ENCODE measurements at regions not wholly inside any gene's neighbourhood (a gene's known extent, or its start where the extent isn't known, plus 50 kb on each side); places are given as distances from the start of the nearest gene placed in this dataset.

- no peak for DNase-seq (ENCODE audit: extremely low spot score)
- ChIA-PET CTCF (no interaction called here), POLR2A (no interaction called here)
- no peak for TF ChIP-seq CTCF (IDR thresholded peaks at IDR 0.05; ENCODE audit: control extremely low read depth, extremely low read depth, low read depth, missing control alignments)
Observed at GRCh38 chr3:162547321-162547720, 1050.7 kb downstream of the OTOL1 start.

GRCh38 chr3:162555761-162556160 is 1059.2 kb downstream of the OTOL1 start:
- no peak for TF ChIP-seq CTCF (IDR thresholded peaks at IDR 0.05; ENCODE audit: control extremely low read depth, extremely low read depth, low read depth, missing control alignments)
- DNase-seq (ENCODE audit: extremely low spot score) = no peak
- CTCF ChIA-PET = no interaction called here
- POLR2A ChIA-PET = no interaction called here

GRCh38 chr3:162558016-162558415 is 1061.4 kb downstream of the OTOL1 start:
- DNase-seq (ENCODE audit: extremely low spot score) = no peak
- POLR2A ChIA-PET = no interaction called here
- CTCF ChIA-PET = interaction anchor here (1.1 to 1.3 kb wide), 2 partner anchors 12 to 13 kb away, joined by 3 read pairs; no protein-coding TSS in a partner anchor
- TF ChIP-seq CTCF (IDR thresholded peaks at IDR 0.05; ENCODE audit: control extremely low read depth, extremely low read depth, low read depth, missing control alignments) = no peak

- no peak for DNase-seq (ENCODE audit: extremely low spot score)
- TF ChIP-seq CTCF (IDR thresholded peaks at IDR 0.05; ENCODE audit: control extremely low read depth, extremely low read depth, low read depth, missing control alignments) = no peak
- ChIA-PET POLR2A (no interaction called here), CTCF (interaction anchor here (1.5 kb wide), 1 partner anchor 43 kb away, joined by 3 read pairs; no protein-coding TSS in a partner anchor)
Observed at GRCh38 chr3:162568706-162569105, 1072.1 kb downstream of the OTOL1 start.

- CTCF ChIA-PET = interaction anchor here (1.0 to 1.6 kb wide), 3 partner anchors 12 to 42 kb away, joined by 3 to 4 read pairs (median 3); no protein-coding TSS in a partner anchor
- POLR2A ChIA-PET = no interaction called here
- DNase-seq (ENCODE audit: extremely low spot score) = no peak
- no peak for TF ChIP-seq CTCF (IDR thresholded peaks at IDR 0.05; ENCODE audit: control extremely low read depth, extremely low read depth, low read depth, missing control alignments)
Observed at GRCh38 chr3:162569314-162569713, 1072.7 kb downstream of the OTOL1 start.

- POLR2A ChIA-PET = no interaction called here
- CTCF ChIA-PET = no interaction called here
- no peak for TF ChIP-seq CTCF (IDR thresholded peaks at IDR 0.05; ENCODE audit: control extremely low read depth, extremely low read depth, low read depth, missing control alignments)
- no peak for DNase-seq (ENCODE audit: extremely low spot score)
Observed at GRCh38 chr3:162584986-162585385, 1088.4 kb downstream of the OTOL1 start.

- no peak for DNase-seq (ENCODE audit: extremely low spot score)
- POLR2A ChIA-PET = no interaction called here
- CTCF ChIA-PET = no interaction called here
- no peak for TF ChIP-seq CTCF (IDR thresholded peaks at IDR 0.05; ENCODE audit: control extremely low read depth, extremely low read depth, low read depth, missing control alignments)
Observed at GRCh38 chr3:162586591-162586990, 1090.0 kb downstream of the OTOL1 start.
